SK-N-SH (cell line): ENCODE measurements at regions not wholly inside any gene's neighbourhood (a gene's known extent, or its start where the extent isn't known, plus 50 kb on each side); places are given as distances from the start of the nearest gene placed in this dataset.

Source experiments
- NFIC ChIP-seq: IDR thresholded peaks from 2 replicates; pipeline ENCODE4 v1.4.0; 2012; ENCODE audit warnings: borderline replicate concordance
- RCOR1 ChIP-seq: fragments of 150-350 bp; IDR thresholded peaks from 2 replicates; pipeline ENCODE4 v1.6.1; 2017; ENCODE audit warnings: antibody characterized with exemption, low read length
- TCF12 ChIP-seq: IDR thresholded peaks from 2 replicates; pipeline ENCODE4 v1.4.0; 2012
- TEAD4 ChIP-seq: IDR thresholded peaks from 2 replicates; pipeline ENCODE4 v1.4.0; 2012; ENCODE audit warnings: mild to moderate bottlenecking, borderline replicate concordance; ENCODE audit not compliant: insufficient read depth
- TF ChIP-seq, protein P1 (sequence below): fragments of 200-600 bp; sonication (generic); IDR thresholded peaks from 2 replicates; pipeline ENCODE4 v1.6.1; 2017; ENCODE audit warnings: antibody characterized with exemption, mild to moderate bottlenecking, moderate library complexity
- TF ChIP-seq, protein P2 (sequence below): IDR thresholded peaks from 2 replicates; pipeline ENCODE4 v1.4.0; 2012; ENCODE audit warnings: low read depth
- TF ChIP-seq, protein P3 (sequence below): IDR thresholded peaks from 2 replicates; pipeline ENCODE4 v1.6.1; 2012; ENCODE audit warnings: mild to moderate bottlenecking, low read depth, low read length, moderate library complexity

DNA sequence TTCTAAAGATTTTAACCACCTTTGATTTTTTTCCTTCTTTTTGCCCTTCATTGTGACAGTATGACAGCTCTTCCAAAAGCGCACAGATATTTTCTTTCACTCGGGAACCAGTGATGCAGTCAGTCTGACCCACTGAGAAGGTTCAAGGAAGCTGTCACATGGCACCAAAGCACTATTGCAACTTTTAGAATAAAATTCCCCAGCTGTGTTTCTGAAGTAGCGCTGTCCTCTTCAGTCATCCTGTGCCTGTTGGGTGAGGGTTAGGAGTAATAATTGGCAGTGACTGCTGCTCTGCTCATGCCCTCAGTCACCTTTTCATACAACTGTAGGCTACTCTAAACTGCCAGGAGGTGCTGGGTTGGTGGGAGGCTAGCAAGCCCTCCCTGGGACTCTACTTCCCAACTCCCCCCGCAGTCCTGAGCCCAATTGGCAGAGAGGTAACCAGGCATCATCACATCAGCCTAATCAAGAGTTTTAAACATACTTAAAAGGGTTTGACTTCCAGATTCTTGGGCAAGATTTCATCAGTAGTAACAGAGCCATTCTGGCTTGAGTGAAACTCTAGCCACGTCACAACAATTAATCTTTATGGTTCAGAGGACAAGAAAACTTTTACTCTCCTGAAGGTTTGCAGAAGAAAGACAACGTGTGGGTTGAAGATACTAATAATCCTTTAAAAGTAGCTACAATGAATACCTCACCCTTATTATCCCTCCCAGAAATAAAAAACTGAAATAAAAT lies 473.3 kb downstream of the FBXO15 start:
- TF ChIP-seq, protein P1, sequence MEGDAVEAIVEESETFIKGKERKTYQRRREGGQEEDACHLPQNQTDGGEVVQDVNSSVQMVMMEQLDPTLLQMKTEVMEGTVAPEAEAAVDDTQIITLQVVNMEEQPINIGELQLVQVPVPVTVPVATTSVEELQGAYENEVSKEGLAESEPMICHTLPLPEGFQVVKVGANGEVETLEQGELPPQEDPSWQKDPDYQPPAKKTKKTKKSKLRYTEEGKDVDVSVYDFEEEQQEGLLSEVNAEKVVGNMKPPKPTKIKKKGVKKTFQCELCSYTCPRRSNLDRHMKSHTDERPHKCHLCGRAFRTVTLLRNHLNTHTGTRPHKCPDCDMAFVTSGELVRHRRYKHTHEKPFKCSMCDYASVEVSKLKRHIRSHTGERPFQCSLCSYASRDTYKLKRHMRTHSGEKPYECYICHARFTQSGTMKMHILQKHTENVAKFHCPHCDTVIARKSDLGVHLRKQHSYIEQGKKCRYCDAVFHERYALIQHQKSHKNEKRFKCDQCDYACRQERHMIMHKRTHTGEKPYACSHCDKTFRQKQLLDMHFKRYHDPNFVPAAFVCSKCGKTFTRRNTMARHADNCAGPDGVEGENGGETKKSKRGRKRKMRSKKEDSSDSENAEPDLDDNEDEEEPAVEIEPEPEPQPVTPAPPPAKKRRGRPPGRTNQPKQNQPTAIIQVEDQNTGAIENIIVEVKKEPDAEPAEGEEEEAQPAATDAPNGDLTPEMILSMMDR, result no peak
- TF ChIP-seq, protein P2, sequence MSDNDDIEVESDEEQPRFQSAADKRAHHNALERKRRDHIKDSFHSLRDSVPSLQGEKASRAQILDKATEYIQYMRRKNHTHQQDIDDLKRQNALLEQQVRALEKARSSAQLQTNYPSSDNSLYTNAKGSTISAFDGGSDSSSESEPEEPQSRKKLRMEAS, result no peak
- TF ChIP-seq, protein P3, sequence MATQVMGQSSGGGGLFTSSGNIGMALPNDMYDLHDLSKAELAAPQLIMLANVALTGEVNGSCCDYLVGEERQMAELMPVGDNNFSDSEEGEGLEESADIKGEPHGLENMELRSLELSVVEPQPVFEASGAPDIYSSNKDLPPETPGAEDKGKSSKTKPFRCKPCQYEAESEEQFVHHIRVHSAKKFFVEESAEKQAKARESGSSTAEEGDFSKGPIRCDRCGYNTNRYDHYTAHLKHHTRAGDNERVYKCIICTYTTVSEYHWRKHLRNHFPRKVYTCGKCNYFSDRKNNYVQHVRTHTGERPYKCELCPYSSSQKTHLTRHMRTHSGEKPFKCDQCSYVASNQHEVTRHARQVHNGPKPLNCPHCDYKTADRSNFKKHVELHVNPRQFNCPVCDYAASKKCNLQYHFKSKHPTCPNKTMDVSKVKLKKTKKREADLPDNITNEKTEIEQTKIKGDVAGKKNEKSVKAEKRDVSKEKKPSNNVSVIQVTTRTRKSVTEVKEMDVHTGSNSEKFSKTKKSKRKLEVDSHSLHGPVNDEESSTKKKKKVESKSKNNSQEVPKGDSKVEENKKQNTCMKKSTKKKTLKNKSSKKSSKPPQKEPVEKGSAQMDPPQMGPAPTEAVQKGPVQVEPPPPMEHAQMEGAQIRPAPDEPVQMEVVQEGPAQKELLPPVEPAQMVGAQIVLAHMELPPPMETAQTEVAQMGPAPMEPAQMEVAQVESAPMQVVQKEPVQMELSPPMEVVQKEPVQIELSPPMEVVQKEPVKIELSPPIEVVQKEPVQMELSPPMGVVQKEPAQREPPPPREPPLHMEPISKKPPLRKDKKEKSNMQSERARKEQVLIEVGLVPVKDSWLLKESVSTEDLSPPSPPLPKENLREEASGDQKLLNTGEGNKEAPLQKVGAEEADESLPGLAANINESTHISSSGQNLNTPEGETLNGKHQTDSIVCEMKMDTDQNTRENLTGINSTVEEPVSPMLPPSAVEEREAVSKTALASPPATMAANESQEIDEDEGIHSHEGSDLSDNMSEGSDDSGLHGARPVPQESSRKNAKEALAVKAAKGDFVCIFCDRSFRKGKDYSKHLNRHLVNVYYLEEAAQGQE, result no peak
- TF ChIP-seq RCOR1, result no peak
- TF ChIP-seq NFIC, result no peak
- TF ChIP-seq TEAD4, result no peak
- TF ChIP-seq TCF12, result no peak
